HG03460 (cell line): ENCODE measurements at regions not wholly inside any gene's neighbourhood (a gene's known extent, or its start where the extent isn't known, plus 50 kb on each side); places are given as distances from the start of the nearest gene placed in this dataset.

Experiments used
- ATAC-seq: cut with Tn5 transposase; IDR thresholded peaks from one replicate; pipeline ENCODE4 v1.9.1; 2021; ENCODE audit not compliant: unreplicated experiment

DNA sequence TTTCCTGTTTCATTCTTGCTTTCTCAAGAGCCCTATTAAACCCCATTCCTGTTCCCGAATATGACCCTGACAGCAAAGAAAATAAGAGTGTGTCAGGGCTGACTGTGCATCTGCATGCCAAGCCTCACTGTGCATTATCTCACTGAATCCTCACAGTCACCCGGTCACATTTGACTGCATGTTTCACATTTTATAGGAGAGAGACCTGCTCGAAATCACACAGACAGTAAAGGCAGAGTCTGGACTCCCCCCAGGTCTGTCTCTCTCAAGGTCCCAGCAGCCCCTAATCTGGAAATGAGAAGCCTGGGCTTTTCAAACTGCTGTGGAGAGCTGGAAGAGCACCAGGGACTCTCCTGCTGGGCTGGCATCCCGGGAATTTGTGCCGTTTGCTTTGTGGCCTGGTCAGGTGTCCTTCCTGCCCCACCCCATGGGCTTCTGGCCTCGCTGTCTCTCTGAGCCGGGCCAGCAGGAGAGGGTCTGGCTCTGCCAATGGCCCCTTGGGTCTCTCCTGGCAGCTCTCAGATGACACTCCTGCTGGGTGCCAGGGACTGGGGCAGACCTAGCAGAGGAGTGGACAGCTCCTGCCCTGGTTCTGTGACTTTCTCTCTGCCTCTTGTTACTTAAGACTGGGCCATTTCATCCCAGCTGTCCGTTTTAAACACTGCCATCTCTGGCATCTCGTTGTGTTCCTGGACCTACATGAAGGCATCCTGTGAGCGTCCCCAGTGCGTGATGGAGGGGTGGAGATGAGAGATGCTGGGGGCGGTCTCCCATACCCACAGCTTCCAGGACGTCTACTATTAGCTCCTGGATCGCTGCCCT, 173.6 kb downstream of the ARHGAP12 start:
- ATAC-seq = no peak

DNA sequence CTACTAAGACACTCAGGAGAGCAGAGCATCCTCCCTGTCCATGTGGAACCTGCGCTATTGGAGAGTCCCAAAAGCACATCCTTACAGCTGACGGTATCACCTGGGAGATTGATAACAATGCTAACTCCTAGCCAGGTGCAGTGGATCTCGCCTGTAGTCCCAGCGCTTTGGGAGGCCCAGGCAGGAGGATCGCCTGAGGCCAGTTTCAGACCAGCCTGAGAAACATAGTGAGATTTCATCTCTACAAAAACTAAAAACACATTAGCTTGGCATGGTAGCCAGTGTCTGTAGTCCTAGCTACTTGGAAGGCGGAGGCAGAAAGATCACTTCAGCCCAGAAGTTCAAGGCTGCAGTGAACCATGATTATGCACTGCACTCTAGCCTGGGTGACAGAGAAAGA, 174.9 kb downstream of the ARHGAP12 start:
- ATAC-seq = no peak

- ATAC-seq = no peak
These were observed 176.5 kb downstream of the ARHGAP12 start for GRCh38 chr10:31752170-31752569.

DNA sequence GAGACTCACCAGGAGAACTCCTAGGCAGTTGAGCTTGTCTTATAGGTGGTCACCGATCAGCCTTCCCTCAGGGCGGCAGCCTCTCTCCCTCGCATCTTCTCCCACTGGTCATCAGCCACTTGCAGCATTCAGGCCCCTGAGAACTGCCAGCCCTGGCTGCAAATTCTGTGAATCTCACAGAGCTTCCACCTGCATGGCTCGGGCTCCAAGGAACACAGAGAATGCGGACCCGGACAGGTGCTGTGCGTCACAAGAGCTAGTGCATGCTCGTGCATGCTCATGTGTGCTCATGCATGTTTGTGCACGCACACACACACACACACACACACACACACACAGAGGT, 176.9 kb downstream of the ARHGAP12 start:
- ATAC-seq = no peak

DNA sequence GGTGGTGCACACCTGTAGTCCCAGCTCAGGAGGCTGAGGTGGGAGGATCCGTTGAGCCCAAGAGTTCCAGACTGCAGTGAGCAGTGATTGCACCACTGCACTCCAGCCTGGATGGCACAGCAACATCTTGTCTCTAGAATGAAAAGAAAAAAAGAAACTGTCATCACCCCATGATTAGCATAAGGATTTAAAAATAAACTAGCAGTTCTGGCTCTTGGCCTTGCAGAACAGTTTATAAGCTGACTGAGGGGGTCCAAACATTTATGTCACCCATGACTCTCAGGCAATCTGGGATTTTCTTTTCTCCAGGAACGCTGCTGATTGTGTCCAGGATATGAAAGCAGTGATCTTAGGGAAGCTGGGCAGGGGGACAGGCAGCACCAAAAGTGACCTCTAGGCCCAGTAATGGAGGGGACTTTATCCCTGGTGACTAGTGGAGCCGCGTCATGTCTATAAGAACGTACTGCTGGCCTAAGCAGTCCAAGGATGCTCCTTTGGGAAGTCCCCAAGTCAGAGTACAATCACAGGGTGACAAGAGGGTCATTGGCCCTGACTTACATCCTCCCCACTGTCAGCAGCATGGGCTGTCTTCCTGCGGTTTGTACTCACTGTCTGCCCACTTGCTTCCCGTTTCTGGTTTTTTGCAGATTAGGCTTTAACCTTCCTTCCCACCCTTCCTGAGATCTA, 177.4 kb downstream of the ARHGAP12 start:
- ATAC-seq = no peak

- ATAC-seq = no peak
These were observed 178.4 kb downstream of the ARHGAP12 start for GRCh38 chr10:31749981-31750840.

GRCh38 chr10:31749301-31749700, 179.3 kb downstream of the ARHGAP12 start:
- ATAC-seq = no peak

GRCh38 chr10:31745612-31746376, 182.8 kb downstream of the ARHGAP12 start:
- ATAC-seq = no peak

DNA sequence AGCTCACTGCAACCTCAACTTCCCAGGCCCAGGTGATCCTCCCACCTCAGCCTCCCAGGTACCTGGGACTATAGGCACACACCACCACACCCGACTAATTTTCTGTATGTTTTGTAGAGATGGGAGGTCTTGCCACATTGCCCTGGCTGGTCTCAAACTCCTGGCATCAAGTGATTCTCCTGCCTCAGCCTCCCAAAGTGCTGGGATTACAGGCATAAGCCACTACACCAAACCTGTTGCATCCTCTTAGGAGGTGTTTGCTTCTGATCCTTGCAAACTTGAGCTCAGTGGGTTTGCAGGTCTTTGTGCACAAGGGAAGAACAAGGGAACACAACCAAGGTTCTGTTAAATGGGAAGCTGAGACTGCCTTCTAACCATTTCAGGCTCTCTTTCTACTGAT, 184.6 kb downstream of the ARHGAP12 start:
- ATAC-seq = no peak

DNA sequence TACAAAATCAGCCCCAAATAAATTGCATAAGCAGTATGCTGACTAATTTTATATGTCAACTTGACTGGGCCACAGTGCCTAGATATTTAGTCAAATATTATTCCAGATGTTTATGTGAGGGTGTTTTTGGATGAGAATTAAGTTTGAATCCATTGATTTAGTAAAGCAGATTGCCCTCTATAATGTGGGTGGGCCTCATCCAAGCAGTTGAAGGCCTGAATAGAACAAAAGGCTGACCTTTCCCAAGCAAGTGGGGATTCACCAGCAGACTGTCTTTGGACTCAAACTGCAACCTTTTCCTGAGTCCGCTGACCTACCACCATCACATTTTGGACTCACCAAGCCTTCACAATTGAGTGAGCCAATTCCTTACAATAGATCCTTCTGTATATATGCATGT, 186.4 kb downstream of the ARHGAP12 start:
- no peak for ATAC-seq

- ATAC-seq = no peak
These were observed 187.2 kb downstream of the ARHGAP12 start for GRCh38 chr10:31741473-31741872.

DNA sequence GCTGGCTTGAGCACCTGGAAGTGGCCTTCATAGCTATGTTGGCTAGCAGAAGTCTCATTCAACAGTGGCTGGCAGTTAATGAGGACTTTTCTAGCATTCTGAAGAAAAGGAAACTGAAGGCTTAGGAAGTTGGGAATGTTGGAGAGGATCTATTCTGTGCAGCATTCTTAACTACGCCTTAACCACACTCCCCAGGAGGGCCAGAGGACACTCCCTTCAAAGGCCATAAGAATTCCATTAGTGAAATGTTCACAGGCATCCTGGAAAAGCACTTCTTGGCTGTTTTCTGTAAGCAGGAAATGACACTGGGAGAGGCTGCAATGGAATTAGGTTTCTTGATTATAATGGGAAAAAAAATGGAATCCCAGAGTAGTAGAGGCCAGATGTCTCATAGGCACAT, 188.9 kb downstream of the ARHGAP12 start:
- ATAC-seq = no peak

GRCh38 chr10:31739146-31739545, 189.5 kb downstream of the ARHGAP12 start:
- ATAC-seq = no peak

- ATAC-seq = no peak
These were observed 196.9 kb downstream of the ARHGAP12 start for GRCh38 chr10:31731711-31732110.

DNA sequence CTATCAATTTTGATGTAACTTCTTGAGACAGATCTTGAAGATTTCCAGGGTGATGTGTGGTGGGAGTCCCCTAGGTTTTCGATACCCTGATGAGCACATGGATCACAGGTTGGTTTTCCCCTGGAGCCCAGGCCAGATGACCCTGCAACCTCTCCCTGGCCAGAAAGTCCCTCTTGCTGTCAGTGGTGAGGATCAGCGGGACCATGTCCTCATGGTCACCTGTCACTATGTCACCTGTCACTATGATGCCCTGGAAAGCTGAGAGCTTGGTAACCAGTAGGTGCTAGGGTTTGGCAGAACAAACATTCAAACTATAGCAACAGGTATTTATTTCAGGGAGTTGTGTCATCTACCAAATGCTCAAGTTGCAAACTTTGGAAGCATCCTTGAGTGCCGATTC, 197.9 kb downstream of the ARHGAP12 start:
- no peak for ATAC-seq

DNA sequence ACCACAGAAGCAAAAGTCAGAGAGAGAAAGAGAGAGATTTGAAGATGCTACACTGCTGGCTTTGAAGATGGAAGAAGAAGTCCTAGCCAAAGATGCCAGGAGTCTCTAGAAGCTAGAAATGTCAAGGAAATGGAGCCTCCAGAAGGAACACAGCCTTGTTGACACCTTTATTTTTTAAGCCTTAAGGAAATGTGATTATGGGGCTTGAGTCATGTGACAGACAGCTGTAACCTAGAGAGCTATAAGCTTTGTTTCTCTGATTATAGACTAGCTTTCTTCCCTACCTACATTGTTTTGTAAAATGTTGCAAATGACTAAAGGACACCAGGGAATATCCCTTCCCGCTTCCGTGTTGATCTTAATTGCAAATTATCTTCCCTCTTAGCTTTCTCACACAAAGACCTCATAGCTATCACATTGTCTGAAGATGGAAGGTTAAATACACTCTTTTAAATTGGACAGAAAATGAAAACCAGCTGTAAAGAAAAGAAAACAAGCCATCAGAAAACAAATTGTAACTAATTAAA, 199.9 kb downstream of the ARHGAP12 start:
- ATAC-seq = no peak

DNA sequence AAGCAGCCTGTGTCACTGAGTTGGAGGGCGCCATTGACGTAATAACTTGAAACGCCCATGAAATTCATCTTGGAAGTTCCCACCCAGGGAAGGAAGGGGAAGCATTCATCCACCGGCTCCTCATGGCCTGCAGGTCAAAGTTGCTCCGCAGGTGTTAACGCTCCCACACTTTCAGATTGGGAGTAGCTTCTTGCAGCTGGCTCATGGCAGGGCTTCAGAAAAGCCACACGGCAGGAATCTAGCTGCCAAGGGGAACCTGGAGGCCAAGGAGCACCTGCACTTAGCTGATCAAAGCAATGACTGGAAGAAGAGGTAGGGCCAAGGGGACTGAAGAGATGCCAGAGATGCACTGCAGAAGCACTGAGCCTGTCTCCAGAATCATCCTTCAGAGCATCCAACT, 203.2 kb downstream of the ARHGAP12 start:
- ATAC-seq = no peak

- no peak for ATAC-seq
These were observed 204.3 kb downstream of the ARHGAP12 start for GRCh38 chr10:31724296-31724695.

GRCh38 chr10:31723106-31723750, 205.4 kb downstream of the ARHGAP12 start:
- no peak for ATAC-seq

- ATAC-seq = no peak
These were observed 207.5 kb downstream of the ARHGAP12 start for GRCh38 chr10:31721096-31721495.
